ENCODE measurements at regions not wholly inside any gene's neighbourhood (a gene's known extent, or its start where the extent isn't known, plus 50 kb on each side); places are given as distances from the start of the nearest gene placed in this dataset.

DNA sequence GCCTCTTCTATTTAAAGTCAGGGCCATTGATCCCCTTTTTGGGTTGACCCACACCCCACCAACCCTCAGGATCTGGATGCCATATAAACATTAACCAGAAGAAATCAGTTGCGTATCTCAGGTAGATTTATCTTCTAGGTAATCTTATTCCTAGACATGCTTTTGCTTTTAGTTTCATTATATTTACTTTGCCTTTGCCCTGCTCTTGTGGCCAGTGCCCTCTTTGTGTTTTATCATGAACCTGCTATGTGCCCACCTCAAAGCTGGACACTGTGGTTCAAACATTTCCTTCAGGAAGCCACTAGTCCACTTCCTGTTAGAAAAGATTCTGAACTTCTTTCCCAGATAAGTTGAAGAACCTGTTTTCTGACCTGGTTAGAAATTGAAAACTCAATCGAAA lies 117.4 kb upstream of the EDNRA start:
- Histone ChIP-seq H3K9me3 (replicated peaks; ENCODE audit: control insufficient read depth, insufficient read depth, low read depth, low read length) (no peaks in the 10 kb centered on the region), H3K4me3 (no peak overlapping the region), H3K4me1 (replicated peaks in 1 of 2; ENCODE audit: control insufficient read depth in 2 of 2, insufficient read depth in 2 of 2, low read length in 2 of 2) (no peaks in the 10 kb centered on the region), H4K20me1 (replicated peaks; ENCODE audit: control insufficient read depth, insufficient read depth, low read length) (no peaks in the 10 kb centered on the region), H3K4me2 (ENCODE audit: insufficient read depth, low read length) (no peak overlapping the region), H2AFZ (ENCODE audit: low read depth, low read length) (no peak overlapping the region), H3K9me1 (ENCODE audit: control insufficient read depth, insufficient read depth, low read length) (no peaks in the 10 kb centered on the region), H3K36me3 (ENCODE audit: control insufficient read depth, insufficient read depth, low read length) (no peaks in the 10 kb centered on the region), H3K79me2 (ENCODE audit: control insufficient read depth, insufficient read depth, low read length) (no peaks in the 10 kb centered on the region), H3K9ac (ENCODE audit: insufficient read depth in 1 of 2, low read depth in 2 of 2, low read length in 2 of 2) (no peak overlapping the region), H3K27me3 (ENCODE audit: control insufficient read depth in 2 of 2, insufficient read depth in 2 of 2, low read length in 2 of 2) (no peaks in the 10 kb centered on the region), H3K27ac (ENCODE audit: extremely low read depth, low read depth, low read length) (no peak overlapping the region)
- whole genome bisulfite sequencing (ENCODE audit: insufficient coverage, low coverage, missing lambda C conversion rate), result 0% methylated on average over 2 of the region's 2 CpGs
- TF ChIP-seq, protein P1, sequence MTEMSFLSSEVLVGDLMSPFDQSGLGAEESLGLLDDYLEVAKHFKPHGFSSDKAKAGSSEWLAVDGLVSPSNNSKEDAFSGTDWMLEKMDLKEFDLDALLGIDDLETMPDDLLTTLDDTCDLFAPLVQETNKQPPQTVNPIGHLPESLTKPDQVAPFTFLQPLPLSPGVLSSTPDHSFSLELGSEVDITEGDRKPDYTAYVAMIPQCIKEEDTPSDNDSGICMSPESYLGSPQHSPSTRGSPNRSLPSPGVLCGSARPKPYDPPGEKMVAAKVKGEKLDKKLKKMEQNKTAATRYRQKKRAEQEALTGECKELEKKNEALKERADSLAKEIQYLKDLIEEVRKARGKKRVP (CRISPR knock-in tag; IDR thresholded peaks at IDR 0.05), result no peak
- TF ChIP-seq BMI1 (IDR thresholded peaks at IDR 0.05; ENCODE audit: low read length) (no peak), IFI16 (CRISPR knock-in tag; IDR thresholded peaks at IDR 0.05) (no peak), BRD9 (IDR thresholded peaks at IDR 0.05; ENCODE audit: low read depth, partially characterized antibody) (no peak), TFAM (CRISPR knock-in tag; conservative IDR thresholded peaks at IDR 0.05) (no peak), MAFK (IDR thresholded peaks at IDR 0.05; ENCODE audit: low read length) (no peak), ZNF347 (CRISPR knock-in tag; IDR thresholded peaks at IDR 0.05; ENCODE audit: low read depth) (no peak), ZNF785 (CRISPR knock-in tag; IDR thresholded peaks at IDR 0.05) (no peak), ZNF445 (CRISPR knock-in tag; IDR thresholded peaks at IDR 0.05; ENCODE audit: low read depth) (no peak)
- TF ChIP-seq, protein P2, sequence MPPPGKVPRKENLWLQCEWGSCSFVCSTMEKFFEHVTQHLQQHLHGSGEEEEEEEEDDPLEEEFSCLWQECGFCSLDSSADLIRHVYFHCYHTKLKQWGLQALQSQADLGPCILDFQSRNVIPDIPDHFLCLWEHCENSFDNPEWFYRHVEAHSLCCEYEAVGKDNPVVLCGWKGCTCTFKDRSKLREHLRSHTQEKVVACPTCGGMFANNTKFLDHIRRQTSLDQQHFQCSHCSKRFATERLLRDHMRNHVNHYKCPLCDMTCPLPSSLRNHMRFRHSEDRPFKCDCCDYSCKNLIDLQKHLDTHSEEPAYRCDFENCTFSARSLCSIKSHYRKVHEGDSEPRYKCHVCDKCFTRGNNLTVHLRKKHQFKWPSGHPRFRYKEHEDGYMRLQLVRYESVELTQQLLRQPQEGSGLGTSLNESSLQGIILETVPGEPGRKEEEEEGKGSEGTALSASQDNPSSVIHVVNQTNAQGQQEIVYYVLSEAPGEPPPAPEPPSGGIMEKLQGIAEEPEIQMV (tag; conservative IDR thresholded peaks at IDR 0.05; ENCODE audit: low read depth), result no peak
- TF ChIP-seq, protein P3, sequence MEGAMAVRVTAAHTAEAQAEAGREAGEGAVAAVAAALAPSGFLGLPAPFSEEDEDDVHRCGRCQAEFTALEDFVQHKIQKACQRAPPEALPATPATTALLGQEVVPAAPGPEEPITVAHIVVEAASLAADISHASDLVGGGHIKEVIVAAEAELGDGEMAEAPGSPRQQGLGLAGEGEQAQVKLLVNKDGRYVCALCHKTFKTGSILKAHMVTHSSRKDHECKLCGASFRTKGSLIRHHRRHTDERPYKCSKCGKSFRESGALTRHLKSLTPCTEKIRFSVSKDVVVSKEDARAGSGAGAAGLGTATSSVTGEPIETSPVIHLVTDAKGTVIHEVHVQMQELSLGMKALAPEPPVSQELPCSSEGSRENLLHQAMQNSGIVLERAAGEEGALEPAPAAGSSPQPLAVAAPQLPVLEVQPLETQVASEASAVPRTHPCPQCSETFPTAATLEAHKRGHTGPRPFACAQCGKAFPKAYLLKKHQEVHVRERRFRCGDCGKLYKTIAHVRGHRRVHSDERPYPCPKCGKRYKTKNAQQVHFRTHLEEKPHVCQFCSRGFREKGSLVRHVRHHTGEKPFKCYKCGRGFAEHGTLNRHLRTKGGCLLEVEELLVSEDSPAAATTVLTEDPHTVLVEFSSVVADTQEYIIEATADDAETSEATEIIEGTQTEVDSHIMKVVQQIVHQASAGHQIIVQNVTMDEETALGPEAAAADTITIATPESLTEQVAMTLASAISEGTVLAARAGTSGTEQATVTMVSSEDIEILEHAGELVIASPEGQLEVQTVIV (CRISPR knock-in tag; IDR thresholded peaks at IDR 0.05; ENCODE audit: borderline replicate concordance), result no peak
- TF ChIP-seq, protein P4, sequence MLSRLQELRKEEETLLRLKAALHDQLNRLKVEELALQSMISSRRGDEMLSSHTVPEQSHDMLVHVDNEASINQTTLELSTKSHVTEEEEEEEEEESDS (CRISPR knock-in tag; IDR thresholded peaks at IDR 0.05), result no peak
- intact Hi-C loops (cut with micrococcal nuclease) (no loop called here), in situ Hi-C loops (cut with MboI) (no loop called here)
- ATAC-seq (no peak), DNase-seq (ENCODE audit: extremely low read depth in 1 of 4, low spot score in 3 of 4) (no peak), FAIRE-seq (no peak)
- CTCF ChIA-PET (ENCODE audit: low intra/inter-chr PET ratio), result no interaction called here
- BruUV-seq (replicated peaks), result no TSS peak
- POLR2A ChIA-PET, result no interaction called here
